ENCODE measurements at regions not wholly inside any gene's neighbourhood (a gene's known extent, or its start where the extent isn't known, plus 50 kb on each side); places are given as distances from the start of the nearest gene placed in this dataset.

DNA sequence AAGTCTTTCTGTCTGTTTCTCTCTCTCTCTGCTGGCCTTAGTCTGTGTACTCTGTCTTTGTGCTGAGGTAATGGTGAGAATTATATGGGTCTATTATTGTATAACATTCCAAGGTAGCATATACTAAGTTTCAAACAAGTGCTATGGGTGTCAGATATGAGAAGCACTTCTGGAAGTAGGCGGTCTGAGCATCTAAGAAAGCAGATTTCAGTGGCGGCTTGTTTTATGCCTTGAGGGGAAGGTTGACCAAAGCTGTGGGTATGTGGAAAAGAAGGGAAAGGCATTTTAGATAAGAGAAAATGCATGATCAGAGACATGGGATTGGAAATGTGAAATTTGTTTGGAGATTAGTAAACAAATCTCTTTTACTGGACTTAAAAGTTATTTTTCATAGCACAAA, 348.5 kb downstream of the RFC3 start:
- TF ChIP-seq POLR2AphosphoS5 (IDR thresholded peaks at IDR 0.05; ENCODE audit: low read depth) = no peak
- TF ChIP-seq, protein P1, sequence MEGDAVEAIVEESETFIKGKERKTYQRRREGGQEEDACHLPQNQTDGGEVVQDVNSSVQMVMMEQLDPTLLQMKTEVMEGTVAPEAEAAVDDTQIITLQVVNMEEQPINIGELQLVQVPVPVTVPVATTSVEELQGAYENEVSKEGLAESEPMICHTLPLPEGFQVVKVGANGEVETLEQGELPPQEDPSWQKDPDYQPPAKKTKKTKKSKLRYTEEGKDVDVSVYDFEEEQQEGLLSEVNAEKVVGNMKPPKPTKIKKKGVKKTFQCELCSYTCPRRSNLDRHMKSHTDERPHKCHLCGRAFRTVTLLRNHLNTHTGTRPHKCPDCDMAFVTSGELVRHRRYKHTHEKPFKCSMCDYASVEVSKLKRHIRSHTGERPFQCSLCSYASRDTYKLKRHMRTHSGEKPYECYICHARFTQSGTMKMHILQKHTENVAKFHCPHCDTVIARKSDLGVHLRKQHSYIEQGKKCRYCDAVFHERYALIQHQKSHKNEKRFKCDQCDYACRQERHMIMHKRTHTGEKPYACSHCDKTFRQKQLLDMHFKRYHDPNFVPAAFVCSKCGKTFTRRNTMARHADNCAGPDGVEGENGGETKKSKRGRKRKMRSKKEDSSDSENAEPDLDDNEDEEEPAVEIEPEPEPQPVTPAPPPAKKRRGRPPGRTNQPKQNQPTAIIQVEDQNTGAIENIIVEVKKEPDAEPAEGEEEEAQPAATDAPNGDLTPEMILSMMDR (IDR thresholded peaks at IDR 0.05; ENCODE audit: insufficient read depth, low read length) = no peak
- no peak for TF ChIP-seq GABPA (IDR thresholded peaks at IDR 0.05; ENCODE audit: low read depth)
- TF ChIP-seq, protein P2, sequence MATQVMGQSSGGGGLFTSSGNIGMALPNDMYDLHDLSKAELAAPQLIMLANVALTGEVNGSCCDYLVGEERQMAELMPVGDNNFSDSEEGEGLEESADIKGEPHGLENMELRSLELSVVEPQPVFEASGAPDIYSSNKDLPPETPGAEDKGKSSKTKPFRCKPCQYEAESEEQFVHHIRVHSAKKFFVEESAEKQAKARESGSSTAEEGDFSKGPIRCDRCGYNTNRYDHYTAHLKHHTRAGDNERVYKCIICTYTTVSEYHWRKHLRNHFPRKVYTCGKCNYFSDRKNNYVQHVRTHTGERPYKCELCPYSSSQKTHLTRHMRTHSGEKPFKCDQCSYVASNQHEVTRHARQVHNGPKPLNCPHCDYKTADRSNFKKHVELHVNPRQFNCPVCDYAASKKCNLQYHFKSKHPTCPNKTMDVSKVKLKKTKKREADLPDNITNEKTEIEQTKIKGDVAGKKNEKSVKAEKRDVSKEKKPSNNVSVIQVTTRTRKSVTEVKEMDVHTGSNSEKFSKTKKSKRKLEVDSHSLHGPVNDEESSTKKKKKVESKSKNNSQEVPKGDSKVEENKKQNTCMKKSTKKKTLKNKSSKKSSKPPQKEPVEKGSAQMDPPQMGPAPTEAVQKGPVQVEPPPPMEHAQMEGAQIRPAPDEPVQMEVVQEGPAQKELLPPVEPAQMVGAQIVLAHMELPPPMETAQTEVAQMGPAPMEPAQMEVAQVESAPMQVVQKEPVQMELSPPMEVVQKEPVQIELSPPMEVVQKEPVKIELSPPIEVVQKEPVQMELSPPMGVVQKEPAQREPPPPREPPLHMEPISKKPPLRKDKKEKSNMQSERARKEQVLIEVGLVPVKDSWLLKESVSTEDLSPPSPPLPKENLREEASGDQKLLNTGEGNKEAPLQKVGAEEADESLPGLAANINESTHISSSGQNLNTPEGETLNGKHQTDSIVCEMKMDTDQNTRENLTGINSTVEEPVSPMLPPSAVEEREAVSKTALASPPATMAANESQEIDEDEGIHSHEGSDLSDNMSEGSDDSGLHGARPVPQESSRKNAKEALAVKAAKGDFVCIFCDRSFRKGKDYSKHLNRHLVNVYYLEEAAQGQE (IDR thresholded peaks at IDR 0.05; ENCODE audit: insufficient replicate concordance, low read depth) = no peak
- no peak for TF ChIP-seq SPI1 (IDR thresholded peaks at IDR 0.05; ENCODE audit: borderline replicate concordance, low read depth)

All from HL-60 (cell line).